Left hindlimb (tissue), 1 donor: ENCODE measurements at regions not wholly inside any gene's neighbourhood (a gene's known extent, or its start where the extent isn't known, plus 50 kb on each side); places are given as distances from the start of the nearest gene placed in this dataset.
"Not testable (repeated sequence)": the region's sequence is repeated elsewhere in the genome, so short reads cannot be mapped to it uniquely, and the experiment has no call there.

Experiments used
- DNase-seq: peaks from one replicate; pipeline ENCODE4 v3.0.0-alpha.2; 2018

- DNase-seq = no peak
Measured at GRCh38 chr18:34942276-34942675, 98.9 kb upstream of the MAPRE2 start.

GRCh38 chr18:34942975-34943374 lies 98.2 kb upstream of the MAPRE2 start:
- no peak for DNase-seq

GRCh38 chr18:34943587-34943986 lies 97.6 kb upstream of the MAPRE2 start:
- DNase-seq = no peak

GRCh38 chr18:34947711-34948125 lies 93.5 kb upstream of the MAPRE2 start:
- no peak for DNase-seq

- no peak for DNase-seq
Measured at GRCh38 chr18:34951625-34952379, 89.4 kb upstream of the MAPRE2 start.

- no peak for DNase-seq
Measured at GRCh38 chr18:34953212-34953611, 88.0 kb upstream of the MAPRE2 start.

GRCh38 chr18:34955494-34955893 lies 85.7 kb upstream of the MAPRE2 start:
- DNase-seq = not testable (repeated sequence)

- no peak for DNase-seq
Measured at GRCh38 chr18:34956663-34957062, 84.5 kb upstream of the MAPRE2 start.

- DNase-seq = no peak
Measured at GRCh38 chr18:34957119-34957863, 83.9 kb upstream of the MAPRE2 start.

- no peak for DNase-seq
Measured at GRCh38 chr18:34957864-34958259, 83.4 kb upstream of the MAPRE2 start.

- no peak for DNase-seq
Measured at GRCh38 chr18:34959211-34959829, 81.9 kb upstream of the MAPRE2 start.

GRCh38 chr18:34959989-34960388 lies 81.2 kb upstream of the MAPRE2 start:
- no peak for DNase-seq

- no peak for DNase-seq
Measured at GRCh38 chr18:34965108-34965507, 76.1 kb upstream of the MAPRE2 start.

- no peak for DNase-seq
Measured at GRCh38 chr18:34965566-34965965, 75.6 kb upstream of the MAPRE2 start.

GRCh38 chr18:34970106-34970505 lies 71.1 kb upstream of the MAPRE2 start:
- DNase-seq = no peak

GRCh38 chr18:34971313-34971712 lies 69.9 kb upstream of the MAPRE2 start:
- no peak for DNase-seq

- DNase-seq = no peak
Measured at GRCh38 chr18:34972765-34973414, 68.3 kb upstream of the MAPRE2 start.

GRCh38 chr18:34976123-34976522 lies 65.1 kb upstream of the MAPRE2 start:
- no peak for DNase-seq

GRCh38 chr18:34976534-34976898 lies 64.7 kb upstream of the MAPRE2 start:
- no peak for DNase-seq

GRCh38 chr18:34976899-34977837 lies 64.0 kb upstream of the MAPRE2 start:
- DNase-seq = peak; percentile 78

GRCh38 chr18:34977838-34978532 lies 63.2 kb upstream of the MAPRE2 start:
- peak; percentile 43 for DNase-seq

- no peak for DNase-seq
Measured at GRCh38 chr18:34978533-34978893, 62.7 kb upstream of the MAPRE2 start.
